Keratinocyte (primary cell): ENCODE measurements at regions not wholly inside any gene's neighbourhood (a gene's known extent, or its start where the extent isn't known, plus 50 kb on each side); places are given as distances from the start of the nearest gene placed in this dataset.

Experiments
- DNase-seq: peaks from one replicate; pipeline ENCODE4 v3.0.0-alpha.2; 2011; ENCODE audit warnings: low read depth, missing footprints, low spot score
- FAIRE-seq: peaks from 2 replicates; lab custom pipeline; 2011; peaks lifted over from hg19 to GRCh38; lab: Jason Lieb, UNC
- H2AFZ ChIP-seq: 2 replicates; pipeline ENCODE4 v1.6.0; 2012; ENCODE audit warnings: low read length, control low read depth, inconsistent platforms; ENCODE audit not compliant: control insufficient read depth
- H3K27ac ChIP-seq: 2 replicates; pipeline ENCODE4 v1.5.1; 2011; ENCODE audit warnings: low read length; ENCODE audit not compliant: control insufficient read depth, insufficient read depth
- H3K27me3 ChIP-seq: 3 replicates; pipeline ENCODE4 v1.6.0; 2011; ENCODE audit warnings: low read length; ENCODE audit not compliant: control insufficient read depth, insufficient read depth; ENCODE audit errors: extremely low read depth
- H3K36me3 ChIP-seq, 2 experiments: 2 replicates in 1 of 2; 3 replicates in 1 of 2; pipeline ENCODE4 v1.5.1; 2011; ENCODE audit warnings: low read length in 2 of 2, mild to moderate bottlenecking in 1 of 2; ENCODE audit not compliant: control insufficient read depth in 2 of 2, insufficient read depth in 2 of 2; ENCODE audit errors: extremely low read depth in 1 of 2
- H3K4me1 ChIP-seq: 3 replicates; pipeline ENCODE4 v1.5.1; 2011; ENCODE audit warnings: low read length; ENCODE audit not compliant: control insufficient read depth, insufficient read depth; ENCODE audit errors: extremely low read depth
- H3K4me2 ChIP-seq: 3 replicates; pipeline ENCODE4 v1.6.0; 2011; ENCODE audit warnings: low read depth, low read length; ENCODE audit not compliant: control insufficient read depth, insufficient read depth; ENCODE audit errors: extremely low read depth
- H3K4me3 ChIP-seq, 3 experiments: fragments of 200-600 bp in 1 of 3; sonication (generic) in 1 of 3; 2 replicates in 2 of 3; 3 replicates in 1 of 3; pipeline ENCODE4 v1.5.1; 2011 to 2016; ENCODE audit warnings: low read length in 3 of 3, mild to moderate bottlenecking in 3 of 3, control low read depth in 2 of 3, inconsistent platforms in 1 of 3, low read depth in 1 of 3, mixed read lengths in 1 of 3, mixed run types in 1 of 3, moderate library complexity in 1 of 3; ENCODE audit not compliant: control insufficient read depth in 2 of 3, insufficient read depth in 2 of 3; ENCODE audit errors: extremely low read depth in 1 of 3
- H3K79me2 ChIP-seq: 2 replicates; pipeline ENCODE4 v1.6.0; 2012; ENCODE audit warnings: low read length; ENCODE audit not compliant: control insufficient read depth, insufficient read depth
- H3K9ac ChIP-seq: 3 replicates; pipeline ENCODE4 v1.6.0; 2011; ENCODE audit warnings: low read length; ENCODE audit not compliant: control insufficient read depth, insufficient read depth; ENCODE audit errors: extremely low read depth
- H3K9me1 ChIP-seq: 3 replicates; pipeline ENCODE4 v1.6.0; 2011; ENCODE audit warnings: low read length; ENCODE audit not compliant: control insufficient read depth, insufficient read depth; ENCODE audit errors: extremely low read depth
- H3K9me3 ChIP-seq: 2 replicates; pipeline ENCODE4 v1.5.1; 2012; ENCODE audit warnings: low read depth, low read length; ENCODE audit not compliant: control insufficient read depth
- H4K20me1 ChIP-seq: 3 replicates; pipeline ENCODE4 v1.6.0; 2011; ENCODE audit warnings: low read length; ENCODE audit not compliant: control insufficient read depth, insufficient read depth; ENCODE audit errors: extremely low read depth
- EZH2 ChIP-seq: IDR thresholded peaks from one replicate; pipeline ENCODE4 v1.6.1; 2012; ENCODE audit warnings: inconsistent platforms, mild to moderate bottlenecking, low read length, moderate library complexity
- dilution Hi-C: fragments of 300-500 bp; cut with MboI; formaldehyde crosslinking; loops from one replicate; pipeline ENCODE4 v1.7.0; 2020; ENCODE audit warnings: low sequenced_read_pairs; ENCODE audit not compliant: extremely low pct_ligation_motif_present
- TF ChIP-seq, protein P1 (sequence below), 3 experiments: IDR thresholded peaks in 1 of 3; conservative IDR thresholded peaks in 1 of 3; optimal IDR thresholded peaks in 1 of 3; 2 replicates in 2 of 3; 3 replicates in 1 of 3; pipeline versions ENCODE3 to v1.5.1; 2011; ENCODE audit warnings: low read length in 3 of 3, mild to moderate bottlenecking in 3 of 3, moderate library complexity in 2 of 3, control low read depth in 1 of 3, inconsistent platforms in 1 of 3; ENCODE audit not compliant: insufficient read depth in 2 of 3; ENCODE audit errors: extremely low read depth in 1 of 3

DNA sequence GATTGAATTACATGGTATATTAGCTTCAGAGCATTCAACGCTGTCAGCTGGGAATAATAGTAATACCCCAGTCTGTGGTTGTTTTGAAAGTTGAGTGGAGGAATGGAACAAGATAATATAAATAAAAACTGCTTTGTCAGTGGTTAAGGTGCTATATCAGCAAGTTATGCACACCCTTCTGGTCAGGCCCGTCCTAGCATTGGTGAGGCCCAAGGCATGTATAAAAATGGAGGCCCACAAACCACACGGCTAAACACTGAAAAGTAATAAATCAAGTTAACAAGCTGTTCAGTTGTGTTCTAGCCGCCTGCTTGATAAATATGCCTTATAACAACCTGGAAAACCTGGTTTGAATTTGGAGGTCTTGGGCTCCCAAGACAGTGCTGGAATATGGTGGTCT is 77.4 kb downstream of the PSMG1 start:
- TF ChIP-seq EZH2, result no peak
- TF ChIP-seq, protein P1, sequence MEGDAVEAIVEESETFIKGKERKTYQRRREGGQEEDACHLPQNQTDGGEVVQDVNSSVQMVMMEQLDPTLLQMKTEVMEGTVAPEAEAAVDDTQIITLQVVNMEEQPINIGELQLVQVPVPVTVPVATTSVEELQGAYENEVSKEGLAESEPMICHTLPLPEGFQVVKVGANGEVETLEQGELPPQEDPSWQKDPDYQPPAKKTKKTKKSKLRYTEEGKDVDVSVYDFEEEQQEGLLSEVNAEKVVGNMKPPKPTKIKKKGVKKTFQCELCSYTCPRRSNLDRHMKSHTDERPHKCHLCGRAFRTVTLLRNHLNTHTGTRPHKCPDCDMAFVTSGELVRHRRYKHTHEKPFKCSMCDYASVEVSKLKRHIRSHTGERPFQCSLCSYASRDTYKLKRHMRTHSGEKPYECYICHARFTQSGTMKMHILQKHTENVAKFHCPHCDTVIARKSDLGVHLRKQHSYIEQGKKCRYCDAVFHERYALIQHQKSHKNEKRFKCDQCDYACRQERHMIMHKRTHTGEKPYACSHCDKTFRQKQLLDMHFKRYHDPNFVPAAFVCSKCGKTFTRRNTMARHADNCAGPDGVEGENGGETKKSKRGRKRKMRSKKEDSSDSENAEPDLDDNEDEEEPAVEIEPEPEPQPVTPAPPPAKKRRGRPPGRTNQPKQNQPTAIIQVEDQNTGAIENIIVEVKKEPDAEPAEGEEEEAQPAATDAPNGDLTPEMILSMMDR (optimal IDR thresholded peaks at IDR 0.05 in 1 of 3, IDR thresholded peaks at IDR 0.05 in 1 of 3, conservative IDR thresholded peaks at IDR 0.05 in 1 of 3; ENCODE audit: extremely low read depth in 1 of 3, insufficient read depth in 2 of 3, low read length in 3 of 3), result no peak
- no peak for FAIRE-seq
- Histone ChIP-seq H3K9me1 (no peaks in the 10 kb centered on the region), H3K9ac (no peak overlapping the region), H3K79me2 (no peaks in the 10 kb centered on the region), H4K20me1 (no peaks in the 10 kb centered on the region), H3K27ac (no peak overlapping the region), H3K4me3 (no peak overlapping the region), H3K9me3 (no peaks in the 10 kb centered on the region), H3K4me2 (no peak overlapping the region), H3K27me3 (no peaks in the 10 kb centered on the region), H2AFZ (no peak overlapping the region), H3K4me1 (no peaks in the 10 kb centered on the region), H3K36me3 (no peaks in the 10 kb centered on the region)
- DNase-seq, result no peak
- dilution Hi-C loops, result no loop called here

DNA sequence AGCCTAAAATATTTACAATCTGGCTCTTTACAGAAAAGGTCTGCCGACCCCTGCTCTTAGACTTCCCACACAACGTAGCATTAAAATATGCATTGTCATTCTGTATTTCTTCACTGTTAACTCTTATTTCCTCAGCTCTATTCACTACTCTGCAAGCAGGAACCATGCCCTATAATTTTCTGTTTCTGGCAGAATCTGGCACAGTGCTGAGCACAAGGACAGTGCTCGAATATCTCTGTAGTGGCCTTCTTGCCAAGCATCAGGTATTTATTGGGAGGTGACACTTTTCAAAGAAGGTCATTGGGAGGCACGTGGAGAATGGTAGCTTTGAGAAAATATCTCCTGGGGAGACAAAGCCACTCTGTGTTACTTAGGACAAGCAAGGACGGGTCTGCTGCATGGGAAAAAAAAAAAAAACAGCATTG is 77.9 kb downstream of the PSMG1 start:
- Histone ChIP-seq H3K27me3 (no peaks in the 10 kb centered on the region), H2AFZ (no peak overlapping the region), H3K27ac (no peak overlapping the region), H3K4me2 (no peak overlapping the region), H3K9me1 (no peaks in the 10 kb centered on the region), H3K9ac (no peak overlapping the region), H3K4me3 (no peak overlapping the region), H4K20me1 (no peaks in the 10 kb centered on the region), H3K9me3 (no peaks in the 10 kb centered on the region), H3K79me2 (no peaks in the 10 kb centered on the region), H3K36me3 (no peaks in the 10 kb centered on the region), H3K4me1 (no peaks in the 10 kb centered on the region)
- FAIRE-seq (no peak), DNase-seq (no peak)
- no peak for TF ChIP-seq EZH2
- TF ChIP-seq, protein P1 (optimal IDR thresholded peaks at IDR 0.05 in 1 of 3, IDR thresholded peaks at IDR 0.05 in 1 of 3, conservative IDR thresholded peaks at IDR 0.05 in 1 of 3; ENCODE audit: extremely low read depth in 1 of 3, insufficient read depth in 2 of 3, low read length in 3 of 3), result no peak
- dilution Hi-C loops, result no loop called here
